Activated naive CD4-positive, alpha-beta T cell treated with anti-CD3 and anti-CD28 coated beads for 36 hours (primary cell): ENCODE measurements at regions not wholly inside any gene's neighbourhood (a gene's known extent, or its start where the extent isn't known, plus 50 kb on each side); places are given as distances from the start of the nearest gene placed in this dataset.
"Not testable (repeated sequence)": the region's sequence is repeated elsewhere in the genome, so short reads cannot be mapped to it uniquely, and the experiment has no call there.

Experiments used
- CTCF ChIA-PET: fragments of 350-600 bp; sonication (Branson Sonifier 250); formaldehyde crosslinking; loops from one replicate; lab custom pipeline; 2021; ENCODE audit warnings: antibody characterized with exemption; lab: Charles Lee
- DNase-seq: peaks from one replicate; pipeline ENCODE4 v3.0.0-alpha.2; 2020
- H3K27ac Mint-ChIP-seq: one replicate; pipeline ENCODE4 v1.8.0; 2021; ENCODE audit warnings: mild to moderate bottlenecking, mixed read lengths
- H3K27me3 Mint-ChIP-seq: one replicate; pipeline ENCODE4 v1.8.0; 2021; ENCODE audit warnings: low read depth, mixed read lengths
- H3K36me3 Mint-ChIP-seq: one replicate; pipeline ENCODE4 v1.8.0; 2021; ENCODE audit warnings: low read depth, mixed read lengths
- H3K4me1 Mint-ChIP-seq: one replicate; pipeline ENCODE4 v1.8.0; 2021; ENCODE audit warnings: low read depth, mixed read lengths
- H3K4me3 Mint-ChIP-seq: one replicate; pipeline ENCODE4 v1.8.0; 2021; ENCODE audit warnings: mild to moderate bottlenecking, moderate library complexity, mixed read lengths
- H3K9me3 Mint-ChIP-seq: one replicate; pipeline ENCODE4 v1.8.0; 2021; ENCODE audit warnings: mixed read lengths
- intact Hi-C: fragments of 100-400 bp; cut with micrococcal nuclease; formaldehyde crosslinking; loops from one replicate; pipeline ENCODE4 v1.15.1; 2023

DNA sequence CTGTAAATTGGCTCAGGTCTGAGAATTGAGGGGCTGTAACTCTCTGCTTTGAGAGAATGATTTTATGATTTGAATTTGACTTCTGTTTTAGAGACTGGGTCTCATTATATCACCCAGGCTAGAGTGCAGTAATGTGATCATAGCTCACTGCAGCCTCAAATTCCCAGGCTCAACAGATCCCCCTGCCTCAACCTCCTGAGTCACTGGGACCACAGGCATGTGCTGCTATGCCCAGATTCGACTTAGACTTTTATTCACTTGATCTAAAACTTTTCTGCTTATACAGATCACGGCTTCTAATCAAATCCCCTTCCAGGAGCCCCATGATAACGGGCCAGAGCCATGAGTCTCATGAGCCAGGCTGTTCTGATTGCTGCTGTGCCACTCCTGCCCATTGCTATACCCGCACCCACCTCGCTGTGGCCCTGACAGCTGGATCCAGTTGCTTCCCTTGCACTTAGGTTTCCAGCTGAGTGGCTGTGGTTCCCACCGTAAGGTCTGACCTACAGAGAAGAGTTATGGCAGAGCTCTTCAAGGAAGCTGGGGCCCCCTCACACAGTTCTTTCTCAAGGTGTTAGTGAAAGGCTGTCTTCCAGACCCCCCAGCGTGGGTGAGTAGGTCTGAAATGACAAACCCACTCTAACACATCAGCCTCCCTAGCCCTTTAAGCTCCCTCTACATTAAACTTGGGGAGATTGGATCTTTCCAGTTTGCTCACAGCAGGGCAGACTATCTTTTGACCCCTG, 251.2 kb upstream of the SGCG start:
- Mint-ChIP-seq H3K36me3 (no peaks in the 10 kb centered on the region), H3K4me1 (peaks cover 9% of the 10 kb centered on the region), H3K9me3 (no peaks in the 10 kb centered on the region), H3K27me3 (peaks cover 39% of the 10 kb centered on the region), H3K27ac (no peak overlapping the region), H3K4me3 (no peak overlapping the region)
- no peak for DNase-seq
- intact Hi-C loops = loop anchor here (10.0 kb wide), 1 partner anchor 1425 kb away; no protein-coding TSS in a partner anchor
- CTCF ChIA-PET = no interaction called here

DNA sequence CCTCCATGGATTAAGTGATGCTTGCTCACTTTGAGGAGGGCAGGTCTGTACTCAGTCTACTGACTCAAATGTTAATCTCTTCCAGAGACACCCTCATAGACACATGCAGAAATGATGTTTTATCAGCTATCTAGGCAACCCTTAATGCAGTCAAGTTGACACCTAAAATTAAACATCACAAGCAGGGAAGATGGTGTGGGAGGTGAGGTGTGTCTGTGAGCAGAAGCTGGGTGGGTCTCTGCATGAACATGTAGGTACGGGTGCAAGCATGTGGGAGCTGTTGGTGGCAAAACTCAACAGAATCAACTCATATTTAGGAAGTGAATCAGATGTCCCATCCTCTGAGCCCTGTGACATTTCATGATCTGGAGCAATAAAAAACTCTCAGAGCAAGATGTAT, 249.2 kb upstream of the SGCG start:
- Mint-ChIP-seq H3K27ac (no peak overlapping the region), H3K36me3 (no peaks in the 10 kb centered on the region), H3K27me3 (peaks cover 24% of the 10 kb centered on the region), H3K4me1 (peaks cover 3% of the 10 kb centered on the region), H3K4me3 (no peak overlapping the region), H3K9me3 (no peaks in the 10 kb centered on the region)
- intact Hi-C loops = loop anchor here (10.0 kb wide), 1 partner anchor 1423 kb away; no protein-coding TSS in a partner anchor
- CTCF ChIA-PET = interaction anchor here (0.7 kb wide), 1 partner anchor 678 kb away, joined by 3 read pairs; no protein-coding TSS in a partner anchor
- DNase-seq = no peak

DNA sequence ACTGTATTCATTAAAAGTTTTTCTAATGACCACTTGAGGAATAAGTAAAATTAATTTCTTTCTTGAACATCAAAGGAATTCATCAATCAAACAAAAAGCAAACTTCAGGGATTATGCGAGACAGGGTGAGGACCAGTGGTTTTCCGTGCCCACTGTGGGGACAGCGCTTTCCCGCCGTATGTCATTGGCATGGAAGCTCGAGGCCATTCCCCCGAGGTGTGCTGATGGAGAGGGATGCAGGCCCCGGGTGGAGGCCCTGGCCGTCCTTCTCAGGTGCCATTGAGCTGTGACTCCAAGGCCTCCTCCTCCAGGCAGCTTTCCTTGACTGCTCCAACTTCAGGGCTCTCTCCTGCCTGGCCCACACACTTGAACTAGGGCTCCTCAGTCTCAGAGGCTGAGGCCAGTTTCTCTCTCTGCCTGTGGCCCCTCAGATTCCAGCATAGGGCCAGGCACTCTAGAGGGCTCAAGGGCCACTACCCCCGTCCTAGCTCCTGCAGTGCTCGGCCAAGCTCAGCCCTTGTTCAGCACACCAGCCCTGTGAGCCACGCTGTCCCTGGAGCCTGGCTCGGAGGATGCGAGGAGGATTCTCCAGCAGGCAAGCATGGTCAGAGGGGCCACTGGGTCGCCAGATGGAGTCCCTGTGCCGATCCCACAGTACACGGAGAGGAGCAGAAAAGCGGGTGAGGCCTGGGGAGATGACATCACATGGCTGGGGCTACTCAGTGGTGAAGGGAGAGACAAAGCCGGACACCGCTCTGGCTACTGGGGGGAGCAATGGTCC, 248.0 kb upstream of the SGCG start:
- H3K4me3 Mint-ChIP-seq, H3K4me1 Mint-ChIP-seq, CTCF ChIA-PET, H3K9me3 Mint-ChIP-seq, H3K27ac Mint-ChIP-seq, H3K36me3 Mint-ChIP-seq, DNase-seq: not testable (repeated sequence)
- peaks cover 16% of the 10 kb centered on the region for H3K27me3 Mint-ChIP-seq
- intact Hi-C loops = loop anchor here (10.0 kb wide), 1 partner anchor 1422 kb away; no protein-coding TSS in a partner anchor

DNA sequence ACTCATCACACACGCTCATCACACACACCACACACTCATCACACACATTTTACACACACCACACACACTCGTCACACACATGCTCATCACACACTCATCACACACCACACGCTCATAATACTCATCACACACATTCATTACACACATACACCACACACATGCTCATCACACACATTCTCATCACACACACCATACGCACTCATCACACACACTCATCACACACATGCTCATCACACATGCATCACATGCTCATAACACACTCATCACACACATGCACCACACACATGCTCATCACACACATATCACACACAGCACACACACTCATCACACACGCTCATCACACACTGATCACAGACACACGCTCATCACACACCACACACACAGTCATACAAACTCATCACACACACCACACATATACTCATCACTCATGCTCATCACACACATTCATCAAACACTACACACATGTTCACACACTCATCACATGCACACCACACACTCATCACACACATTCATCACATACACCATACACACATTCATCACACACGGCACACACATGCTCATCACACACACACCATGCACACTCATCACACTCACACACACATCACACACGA, 247.1 kb upstream of the SGCG start:
- Mint-ChIP-seq H3K9me3 (no peaks in the 10 kb centered on the region), H3K27me3 (peaks cover 9% of the 10 kb centered on the region), H3K4me1 (no peaks in the 10 kb centered on the region), H3K27ac (no peak overlapping the region), H3K4me3 (no peak overlapping the region), H3K36me3 (no peaks in the 10 kb centered on the region)
- CTCF ChIA-PET = no interaction called here
- no peak for DNase-seq
- intact Hi-C loops = loop anchor here (10.0 kb wide), 1 partner anchor 1421 kb away; no protein-coding TSS in a partner anchor

DNA sequence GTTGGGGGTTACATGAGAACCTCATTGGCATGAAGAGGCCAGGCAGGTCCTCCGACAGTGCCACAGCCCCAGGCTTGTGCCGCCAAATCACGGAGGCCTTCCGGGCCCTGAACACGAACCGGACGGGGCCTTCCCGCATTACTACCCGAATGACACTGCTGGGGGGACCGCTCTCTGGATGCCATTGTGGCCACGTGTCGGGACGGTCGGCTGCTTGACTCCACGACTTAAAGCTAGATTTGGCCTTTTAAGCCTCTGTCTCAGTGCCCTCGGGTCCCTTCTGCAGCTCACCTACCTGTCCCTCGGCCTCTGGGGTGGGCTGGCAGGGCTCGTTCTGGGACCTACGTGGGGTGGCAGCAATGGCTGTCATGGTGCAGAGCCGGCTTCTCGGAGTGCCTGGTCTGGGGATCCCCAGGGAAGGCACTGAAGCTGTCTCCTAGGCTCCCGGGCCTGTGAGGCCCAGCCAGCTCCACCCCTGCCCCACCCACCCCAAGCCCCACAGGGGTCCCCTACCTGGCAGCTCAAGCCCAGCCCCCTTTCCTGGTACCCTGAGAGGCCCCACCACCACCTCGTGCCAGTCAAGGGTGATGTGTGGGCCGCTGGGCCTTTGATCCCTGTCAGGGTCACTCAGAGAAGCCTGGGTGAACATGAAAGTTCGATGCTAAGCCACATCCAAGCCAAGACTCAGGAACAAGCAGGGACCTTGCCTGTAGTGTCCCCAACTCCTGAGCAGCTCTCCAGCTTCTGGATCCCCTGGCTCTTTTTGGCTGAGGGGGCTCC, 245.8 kb upstream of the SGCG start:
- no peak overlapping the region for H3K27ac Mint-ChIP-seq
- intact Hi-C loops = loop anchor here (10.0 kb wide), 1 partner anchor 1420 kb away; no protein-coding TSS in a partner anchor
- H3K4me1 Mint-ChIP-seq = no peaks in the 10 kb centered on the region
- peaks cover under 1% of the 10 kb centered on the region for H3K27me3 Mint-ChIP-seq
- CTCF ChIA-PET = no interaction called here
- DNase-seq = no peak
- no peak overlapping the region for H3K4me3 Mint-ChIP-seq
- no peaks in the 10 kb centered on the region for H3K36me3 Mint-ChIP-seq
- H3K9me3 Mint-ChIP-seq = no peaks in the 10 kb centered on the region

DNA sequence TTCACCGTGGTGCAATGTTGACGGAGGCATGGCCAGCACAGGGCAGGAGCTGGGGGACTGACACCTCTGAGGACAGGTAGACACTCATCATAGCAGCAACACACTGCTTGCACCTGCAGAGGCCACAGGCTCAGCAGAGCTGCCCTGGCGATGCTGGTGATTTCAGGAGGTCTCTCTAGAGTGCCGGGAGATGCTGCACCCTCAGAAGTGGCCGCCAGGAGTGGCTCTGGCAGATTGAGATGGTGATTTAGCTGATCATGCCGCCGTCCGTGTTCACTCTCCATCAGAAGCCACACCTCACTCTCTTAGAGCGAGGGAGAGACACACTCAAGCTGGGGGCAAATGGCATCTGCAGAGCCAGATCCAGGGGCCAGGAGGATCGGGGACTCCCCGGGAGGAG, 244.6 kb upstream of the SGCG start:
- Mint-ChIP-seq H3K27me3 (no peaks in the 10 kb centered on the region), H3K27ac (no peak overlapping the region), H3K4me1 (no peaks in the 10 kb centered on the region), H3K9me3 (no peaks in the 10 kb centered on the region), H3K36me3 (no peaks in the 10 kb centered on the region), H3K4me3 (no peak overlapping the region)
- DNase-seq = no peak
- intact Hi-C loops = loop anchor here (10.0 kb wide), 1 partner anchor 1419 kb away; no protein-coding TSS in a partner anchor
- CTCF ChIA-PET = no interaction called here

DNA sequence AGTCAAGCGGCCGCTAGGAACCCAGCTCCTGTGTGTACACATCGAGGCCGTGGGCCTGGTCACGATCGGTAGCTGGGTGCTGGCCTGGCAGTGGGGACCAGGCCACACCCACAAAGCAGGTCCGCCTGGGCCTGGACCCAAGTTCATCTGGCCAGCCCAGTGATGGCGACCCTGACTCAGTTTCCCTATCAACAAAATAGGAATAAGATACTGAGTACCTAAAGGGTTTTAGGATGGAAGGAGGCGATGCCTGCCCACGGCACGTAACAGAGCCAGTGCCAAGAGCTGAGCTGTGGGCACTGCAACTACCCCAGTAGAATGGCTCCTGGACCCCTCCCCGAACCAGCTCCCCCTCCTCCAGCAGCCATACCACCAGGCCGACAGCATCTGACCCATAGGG, 243.5 kb upstream of the SGCG start:
- no peaks in the 10 kb centered on the region for H3K4me1 Mint-ChIP-seq
- no peaks in the 10 kb centered on the region for H3K27me3 Mint-ChIP-seq
- no peak for DNase-seq
- no peaks in the 10 kb centered on the region for H3K9me3 Mint-ChIP-seq
- H3K27ac Mint-ChIP-seq = no peak overlapping the region
- no peak overlapping the region for H3K4me3 Mint-ChIP-seq
- H3K36me3 Mint-ChIP-seq = no peaks in the 10 kb centered on the region
- intact Hi-C loops = loop anchor here (10.0 kb wide), 1 partner anchor 1418 kb away; no protein-coding TSS in a partner anchor
- CTCF ChIA-PET = no interaction called here

DNA sequence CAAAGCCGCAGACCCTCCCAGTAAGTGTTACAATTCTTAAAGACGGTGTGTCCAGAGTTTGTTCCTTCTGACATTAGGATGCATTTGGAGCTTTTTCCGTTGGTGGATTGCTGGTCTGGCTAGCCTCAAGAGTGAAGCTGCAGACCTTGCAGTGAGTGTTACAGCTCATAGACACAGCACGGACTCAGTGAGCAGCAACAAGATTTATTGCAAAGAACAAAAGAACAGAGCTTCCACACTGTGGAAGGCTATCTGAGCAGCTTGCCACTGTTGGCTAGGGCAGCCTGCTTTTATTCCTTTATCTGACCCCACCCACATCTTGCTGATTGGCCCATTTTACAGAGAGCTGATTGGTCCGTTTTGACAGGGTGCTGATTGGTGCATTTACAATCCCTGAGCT, 242.8 kb upstream of the SGCG start:
- DNase-seq = no peak
- no peaks in the 10 kb centered on the region for H3K4me1 Mint-ChIP-seq
- no peaks in the 10 kb centered on the region for H3K36me3 Mint-ChIP-seq
- H3K9me3 Mint-ChIP-seq = no peaks in the 10 kb centered on the region
- CTCF ChIA-PET = no interaction called here
- intact Hi-C loops = loop anchor here (10.0 kb wide), 1 partner anchor 1417 kb away; no protein-coding TSS in a partner anchor
- H3K4me3 Mint-ChIP-seq = no peak overlapping the region
- no peak overlapping the region for H3K27ac Mint-ChIP-seq
- H3K27me3 Mint-ChIP-seq = no peaks in the 10 kb centered on the region

DNA sequence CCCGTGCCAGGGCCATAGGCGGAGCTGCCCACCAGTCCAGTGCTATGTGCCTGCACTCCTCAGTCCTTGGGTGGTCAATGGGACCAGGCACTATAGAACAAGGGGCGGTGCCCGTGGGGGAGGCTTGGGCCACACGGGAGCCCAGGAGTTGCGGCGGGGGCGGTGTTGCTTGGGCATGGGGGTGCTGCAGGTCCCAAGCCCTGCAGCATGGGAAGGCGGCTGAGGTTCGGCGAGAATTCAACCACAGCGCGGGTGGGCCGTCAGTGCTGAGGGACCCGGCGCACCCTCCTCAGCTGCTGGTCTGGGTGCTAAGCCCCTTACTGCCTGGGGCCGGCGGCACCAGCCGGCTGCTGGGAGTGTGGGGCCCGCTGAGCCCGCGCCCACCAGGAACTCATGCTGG, 242.2 kb upstream of the SGCG start:
- CTCF ChIA-PET = no interaction called here
- H3K27ac Mint-ChIP-seq = no peak overlapping the region

DNA sequence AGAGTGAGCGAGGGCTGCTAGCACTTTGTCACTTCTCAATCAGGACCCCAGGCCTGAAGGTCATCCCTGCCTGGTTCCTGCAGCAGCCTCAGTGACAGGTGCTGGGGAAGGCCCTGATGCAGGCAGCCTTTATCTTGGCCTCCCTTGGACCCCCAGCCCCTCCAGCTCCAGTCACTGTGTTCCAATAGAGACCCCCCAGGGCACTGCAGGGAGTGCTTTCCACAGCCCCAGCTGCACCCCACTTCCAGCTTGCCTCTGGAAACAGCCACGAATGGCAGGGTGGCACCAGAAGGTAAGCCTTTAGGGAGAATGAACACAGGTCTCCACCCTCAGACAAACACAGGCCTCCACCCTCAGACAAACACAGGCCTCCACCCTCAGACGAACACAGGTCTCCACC, 241.6 kb upstream of the SGCG start:
- intact Hi-C loops = loop anchor here (10.0 kb wide), 1 partner anchor 1416 kb away; no protein-coding TSS in a partner anchor
- Mint-ChIP-seq H3K4me1 (no peaks in the 10 kb centered on the region), H3K27me3 (no peaks in the 10 kb centered on the region), H3K27ac (no peak overlapping the region), H3K4me3 (no peak overlapping the region), H3K36me3 (no peaks in the 10 kb centered on the region), H3K9me3 (no peaks in the 10 kb centered on the region)
- no peak for DNase-seq
- CTCF ChIA-PET = no interaction called here

More for the DNA sequence above, 242.2 kb upstream of the SGCG start:
- no peaks in the 10 kb centered on the region for H3K9me3 Mint-ChIP-seq
- H3K4me1 Mint-ChIP-seq = no peaks in the 10 kb centered on the region
- no peaks in the 10 kb centered on the region for H3K27me3 Mint-ChIP-seq
- H3K4me3 Mint-ChIP-seq = no peak overlapping the region
- DNase-seq = no peak
- intact Hi-C loops = loop anchor here (10.0 kb wide), 1 partner anchor 1416 kb away; no protein-coding TSS in a partner anchor
- no peaks in the 10 kb centered on the region for H3K36me3 Mint-ChIP-seq

DNA sequence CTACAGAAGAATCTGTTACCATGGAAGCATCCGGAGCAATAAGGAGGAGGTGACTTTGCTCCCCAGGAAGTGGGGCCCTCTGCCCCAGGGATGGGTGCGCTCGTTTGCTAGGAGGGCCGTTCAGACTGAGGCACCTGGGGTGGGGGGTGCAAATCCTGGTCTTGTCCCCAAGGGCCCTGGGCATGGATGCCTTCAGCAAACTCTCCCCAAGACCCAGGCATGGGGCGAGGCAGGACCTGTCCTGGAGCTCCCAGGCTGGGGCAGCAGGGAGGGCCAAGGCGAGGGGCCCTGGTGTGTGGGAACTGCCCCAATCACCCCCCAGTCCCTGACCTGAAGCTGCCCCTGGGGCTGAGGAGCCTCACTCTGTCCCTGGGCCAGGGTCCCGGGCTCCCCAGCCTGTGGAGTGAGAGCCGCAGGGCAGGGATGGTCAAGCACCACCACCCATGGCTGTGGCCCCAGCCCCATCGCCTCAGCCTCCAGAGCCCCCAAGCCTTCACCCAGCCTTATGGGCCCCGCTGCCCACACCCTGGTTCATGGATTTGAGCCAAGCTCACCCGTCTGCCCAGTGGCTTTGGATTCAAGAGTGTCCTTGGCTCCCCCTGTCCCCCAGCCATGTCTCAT, 240.6 kb upstream of the SGCG start:
- H3K27me3 Mint-ChIP-seq = peaks cover 3% of the 10 kb centered on the region
- H3K9me3 Mint-ChIP-seq = no peaks in the 10 kb centered on the region
- H3K27ac Mint-ChIP-seq = no peak overlapping the region
- no peak for DNase-seq
- CTCF ChIA-PET = interaction anchor here (0.6 kb wide), 1 partner anchor 44 kb away, joined by 8 read pairs; no protein-coding TSS in a partner anchor
- H3K36me3 Mint-ChIP-seq = no peaks in the 10 kb centered on the region
- no peak overlapping the region for H3K4me3 Mint-ChIP-seq
- H3K4me1 Mint-ChIP-seq = no peaks in the 10 kb centered on the region
- intact Hi-C loops = no loop called here
